Stomach (tissue), 4 donors: ENCODE measurements at regions not wholly inside any gene's neighbourhood (a gene's known extent, or its start where the extent isn't known, plus 50 kb on each side); places are given as distances from the start of the nearest gene placed in this dataset.

Experiments
- POLR2AphosphoS5 ChIP-seq, 3 donors: sonication (generic); formaldehyde crosslinking; IDR thresholded peaks; one replicate each; pipeline ENCODE4 v1.6.1; 2016; ENCODE audit warnings: antibody characterized with exemption in 3 of 3
- TF ChIP-seq, protein P1 (sequence below), 7 experiments: fragments of 450-650 bp in 4 of 7; fragments of 200-600 bp in 3 of 7; sonication (generic) in 3 of 7; IDR thresholded peaks; one replicate each; pipeline ENCODE4 v1.5.1; 2016 to 2019; ENCODE audit warnings: antibody characterized with exemption in 7 of 7, control low read depth in 2 of 7, mild to moderate bottlenecking in 1 of 7

DNA sequence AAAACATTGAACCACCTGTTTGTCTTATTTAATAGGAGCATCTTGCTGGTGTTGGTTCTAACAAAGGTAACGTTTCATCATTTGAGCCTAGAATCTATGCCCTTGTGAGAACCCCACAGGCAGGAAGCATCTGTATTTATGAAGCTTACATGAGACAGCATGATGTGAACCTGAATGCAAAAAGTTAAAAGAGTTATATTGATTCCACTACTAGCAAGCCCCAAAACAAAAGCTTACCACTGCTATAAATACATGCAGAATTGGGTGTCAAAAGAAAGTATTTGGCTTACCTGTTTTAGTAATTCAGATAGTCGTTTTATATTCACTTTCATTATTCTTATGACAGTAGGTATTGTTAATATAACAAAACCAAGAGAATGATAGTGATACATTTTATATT lies 301.2 kb upstream of the ADGRL2 start:
- TF ChIP-seq, protein P1, sequence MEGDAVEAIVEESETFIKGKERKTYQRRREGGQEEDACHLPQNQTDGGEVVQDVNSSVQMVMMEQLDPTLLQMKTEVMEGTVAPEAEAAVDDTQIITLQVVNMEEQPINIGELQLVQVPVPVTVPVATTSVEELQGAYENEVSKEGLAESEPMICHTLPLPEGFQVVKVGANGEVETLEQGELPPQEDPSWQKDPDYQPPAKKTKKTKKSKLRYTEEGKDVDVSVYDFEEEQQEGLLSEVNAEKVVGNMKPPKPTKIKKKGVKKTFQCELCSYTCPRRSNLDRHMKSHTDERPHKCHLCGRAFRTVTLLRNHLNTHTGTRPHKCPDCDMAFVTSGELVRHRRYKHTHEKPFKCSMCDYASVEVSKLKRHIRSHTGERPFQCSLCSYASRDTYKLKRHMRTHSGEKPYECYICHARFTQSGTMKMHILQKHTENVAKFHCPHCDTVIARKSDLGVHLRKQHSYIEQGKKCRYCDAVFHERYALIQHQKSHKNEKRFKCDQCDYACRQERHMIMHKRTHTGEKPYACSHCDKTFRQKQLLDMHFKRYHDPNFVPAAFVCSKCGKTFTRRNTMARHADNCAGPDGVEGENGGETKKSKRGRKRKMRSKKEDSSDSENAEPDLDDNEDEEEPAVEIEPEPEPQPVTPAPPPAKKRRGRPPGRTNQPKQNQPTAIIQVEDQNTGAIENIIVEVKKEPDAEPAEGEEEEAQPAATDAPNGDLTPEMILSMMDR (IDR thresholded peaks at IDR 0.05), result no peak
- no peak for TF ChIP-seq POLR2AphosphoS5 (IDR thresholded peaks at IDR 0.05)
